ENCODE measurements at regions not wholly inside any gene's neighbourhood (a gene's known extent, or its start where the extent isn't known, plus 50 kb on each side); places are given as distances from the start of the nearest gene placed in this dataset.
"Not testable (repeated sequence)": the region's sequence is repeated elsewhere in the genome, so short reads cannot be mapped to it uniquely, and the experiment has no call there.

- DNase-seq (ENCODE audit: low read depth) = no peak
Observed at GRCh38 chr10:114872519-114873087, 51.0 kb downstream of the FHIP2A start.

GRCh38 chr10:114874827-114875411, 53.3 kb downstream of the FHIP2A start:
- DNase-seq (ENCODE audit: low read depth) = peak; percentile 8

GRCh38 chr10:114875590-114876081, 54.1 kb downstream of the FHIP2A start:
- DNase-seq (ENCODE audit: low read depth) = not testable (repeated sequence)

GRCh38 chr10:114876169-114876568, 54.6 kb downstream of the FHIP2A start:
- no peak for DNase-seq (ENCODE audit: low read depth)

- peak; percentile 35 for DNase-seq (ENCODE audit: low read depth)
Observed at GRCh38 chr10:114876602-114877300, 55.2 kb downstream of the FHIP2A start.

- no peak for DNase-seq (ENCODE audit: low read depth)
Observed at GRCh38 chr10:114877301-114877644, 55.7 kb downstream of the FHIP2A start.

- no peak for DNase-seq (ENCODE audit: low read depth)
Observed at GRCh38 chr10:114879093-114879492, 57.5 kb downstream of the FHIP2A start.

GRCh38 chr10:114879541-114880158, 58.1 kb downstream of the FHIP2A start:
- DNase-seq (ENCODE audit: low read depth) = peak; percentile 36

- no peak for DNase-seq (ENCODE audit: low read depth)
Observed at GRCh38 chr10:114881417-114881816, 56.6 kb upstream of the TRUB1 start.

GRCh38 chr10:114881901-114882300, 56.1 kb upstream of the TRUB1 start:
- DNase-seq (ENCODE audit: low read depth) = no peak

GRCh38 chr10:114885443-114885842, 52.6 kb upstream of the TRUB1 start:
- no peak for DNase-seq (ENCODE audit: low read depth)

Measured in activated T-cell treated with anti-CD3 and anti-CD28 coated beads for 48 hours (primary cell).